Activated CD4-positive, alpha-beta T cell treated with anti-CD3 and anti-CD28 coated beads, Interleukin-2, amount 50 U/mL, for 48 hours (primary cell): ENCODE measurements at regions not wholly inside any gene's neighbourhood (a gene's known extent, or its start where the extent isn't known, plus 50 kb on each side); places are given as distances from the start of the nearest gene placed in this dataset.

ENCODE experiments used
- DNase-seq, 2 experiments: peaks; one replicate each; pipeline ENCODE4 v3.0.0-alpha.2; 2020

DNA sequence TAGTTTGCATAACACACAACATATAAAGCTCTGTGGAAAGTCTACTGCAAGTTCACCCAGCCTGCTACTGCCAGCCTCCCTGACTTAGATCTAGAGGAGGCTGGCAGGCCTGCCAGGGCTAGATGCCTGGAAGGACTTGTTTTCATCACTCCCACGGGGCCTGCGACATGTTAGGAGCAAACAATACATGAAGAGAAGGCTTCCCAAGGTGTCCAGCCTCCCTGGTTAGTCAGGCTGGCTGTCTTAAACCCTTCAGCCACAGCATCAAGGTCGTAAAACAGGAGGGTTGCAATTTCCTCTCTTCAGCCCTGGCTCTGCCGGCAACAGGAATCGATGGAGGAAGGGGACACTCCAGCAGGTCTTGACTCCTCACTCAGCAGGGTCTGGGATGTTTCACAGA, 104.5 kb downstream of the NGF start:
- no peak for DNase-seq

DNA sequence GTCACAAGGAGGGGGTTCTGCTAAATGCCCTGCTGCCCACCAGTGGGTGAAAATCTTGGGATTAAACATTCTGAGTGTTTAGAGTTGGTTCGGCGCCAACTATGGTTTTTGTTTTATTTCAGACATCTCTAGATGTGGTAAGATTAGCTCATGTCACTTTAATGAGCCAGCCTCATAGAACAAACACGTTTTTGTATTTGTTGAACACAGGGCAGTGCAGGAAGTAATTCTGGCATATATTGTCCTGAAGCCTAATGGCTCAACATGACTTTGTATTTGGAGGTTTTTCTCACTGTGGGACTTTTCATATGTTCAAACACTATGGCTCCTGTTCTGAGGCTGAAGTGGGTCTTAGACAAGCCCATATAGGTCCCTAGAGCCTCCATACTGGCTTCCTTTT, 107.8 kb downstream of the NGF start:
- DNase-seq, result no peak

DNA sequence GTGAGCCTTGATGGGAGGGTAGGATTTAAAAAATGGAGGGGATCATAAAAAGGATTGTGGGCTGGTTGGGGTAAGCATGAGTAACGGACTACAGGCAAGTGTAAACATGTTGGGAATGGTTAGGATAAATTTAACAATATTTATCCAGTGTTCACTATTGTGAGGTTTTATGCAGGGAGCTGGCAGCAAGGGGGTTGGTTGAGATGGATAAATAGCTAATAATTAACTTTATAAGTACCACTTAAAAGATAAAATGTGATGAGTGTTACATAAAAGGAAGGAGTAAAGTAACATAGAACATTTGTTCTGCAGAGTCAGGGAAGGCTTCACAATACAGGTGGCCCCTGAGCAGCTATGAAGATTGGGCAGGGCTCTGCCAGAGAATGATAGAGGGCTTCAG, 109.0 kb downstream of the NGF start:
- no peak for DNase-seq

DNA sequence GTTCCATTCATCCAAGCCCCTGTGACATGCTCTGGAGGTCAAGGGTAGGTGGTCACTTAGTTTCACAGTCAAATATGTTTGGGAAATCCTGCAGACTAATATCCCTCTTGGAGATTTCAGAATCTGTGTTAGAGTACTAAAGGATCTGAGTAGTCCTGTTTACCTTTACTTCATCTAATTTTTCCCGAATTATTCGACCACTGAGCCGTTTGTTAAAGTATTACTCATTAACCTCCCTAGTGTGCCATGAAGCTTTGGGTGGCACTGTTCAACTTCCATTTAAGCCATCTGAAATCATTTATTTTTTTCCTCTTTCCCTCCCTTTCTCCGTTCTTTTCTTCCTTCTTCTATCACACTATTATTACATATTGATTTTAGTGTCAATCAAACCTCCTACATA, 109.9 kb downstream of the NGF start:
- no peak for DNase-seq

DNA sequence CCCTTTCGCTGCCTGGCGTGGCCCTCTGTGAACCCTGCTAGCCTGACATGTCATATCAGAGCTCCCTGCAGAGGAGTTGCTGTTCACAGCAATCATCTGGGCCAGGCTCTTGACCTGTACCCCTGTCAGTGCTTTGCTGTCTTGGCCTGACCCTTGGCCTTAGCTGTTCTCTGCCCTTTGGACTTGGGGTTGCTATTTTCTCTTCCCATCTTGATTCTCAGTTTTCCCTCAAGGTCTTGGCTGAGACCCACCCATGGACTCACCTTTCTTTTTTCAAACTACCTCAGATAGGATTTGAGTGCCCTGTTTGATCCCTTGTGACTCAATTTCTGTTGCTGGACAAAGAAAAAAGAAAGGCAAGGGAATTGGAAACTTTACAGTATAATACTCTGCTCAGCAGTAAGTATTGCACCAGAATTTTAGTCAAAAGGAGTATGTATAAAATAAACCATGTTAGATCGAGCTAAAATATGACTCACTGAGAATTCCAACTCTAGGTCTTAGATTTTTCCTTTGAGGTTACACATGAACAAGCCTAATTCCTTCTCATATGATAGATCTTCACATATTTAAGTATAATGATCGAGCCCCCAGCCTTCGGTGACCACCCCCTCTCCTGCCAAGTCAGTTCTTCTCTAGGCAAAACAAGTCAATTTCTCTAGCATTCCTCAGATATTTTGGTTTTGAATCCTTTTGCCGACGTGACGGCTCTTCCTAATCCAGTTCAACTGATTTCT, 110.5 kb downstream of the NGF start:
- no peak for DNase-seq

DNA sequence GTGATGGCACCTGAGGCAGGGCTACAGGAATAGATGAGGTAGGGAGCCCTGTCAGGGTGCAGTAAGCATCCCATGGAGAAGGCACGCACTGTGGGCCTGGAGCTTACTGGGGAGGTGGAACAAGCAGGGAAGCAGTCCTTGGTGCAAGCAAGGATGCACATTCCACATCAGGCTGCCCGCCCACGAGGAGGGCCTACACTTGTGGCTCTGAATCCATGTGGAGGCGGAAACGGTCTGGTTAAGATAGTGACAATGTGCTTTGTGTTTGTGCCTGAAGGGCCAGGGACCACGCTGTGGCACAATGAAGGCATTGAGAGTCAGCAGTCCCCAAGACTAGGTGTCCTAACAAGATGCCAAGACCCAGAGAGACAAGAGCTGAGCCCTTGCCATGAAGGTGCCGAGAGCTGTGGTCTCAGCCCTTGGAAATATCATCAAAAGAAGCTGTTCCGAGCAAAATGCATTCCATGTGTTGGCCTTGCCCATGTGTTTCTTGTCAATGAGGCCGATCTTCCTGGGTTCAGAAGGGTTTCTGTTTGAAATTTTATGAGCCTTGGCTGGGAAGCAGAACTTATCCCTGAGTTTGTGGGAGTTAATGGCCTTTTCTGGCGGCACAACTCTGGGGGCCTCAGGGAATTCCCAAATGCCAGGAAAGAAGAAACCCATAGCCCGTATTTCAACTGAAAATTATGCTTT, 111.9 kb downstream of the NGF start:
- no peak for DNase-seq

DNA sequence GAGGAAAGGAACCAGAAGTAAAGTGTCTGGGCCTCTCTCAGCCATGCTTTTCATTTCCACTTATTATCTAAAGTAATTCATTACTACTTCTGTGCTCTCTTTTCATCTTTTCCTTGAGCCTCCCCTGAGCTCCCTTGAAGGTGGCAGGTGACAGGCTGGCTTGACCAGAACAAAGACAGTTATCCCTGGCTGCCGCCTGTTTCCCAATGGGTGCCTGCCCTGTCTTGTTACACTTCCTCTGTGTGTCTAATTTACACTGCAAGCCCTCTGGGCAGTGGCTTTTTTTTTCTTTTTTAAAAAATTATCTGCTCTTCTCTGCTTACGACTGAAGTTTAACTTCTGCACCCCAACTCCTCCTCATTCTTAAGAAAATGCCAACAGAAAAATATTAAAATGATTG, 113.4 kb downstream of the NGF start:
- DNase-seq, result no peak

DNA sequence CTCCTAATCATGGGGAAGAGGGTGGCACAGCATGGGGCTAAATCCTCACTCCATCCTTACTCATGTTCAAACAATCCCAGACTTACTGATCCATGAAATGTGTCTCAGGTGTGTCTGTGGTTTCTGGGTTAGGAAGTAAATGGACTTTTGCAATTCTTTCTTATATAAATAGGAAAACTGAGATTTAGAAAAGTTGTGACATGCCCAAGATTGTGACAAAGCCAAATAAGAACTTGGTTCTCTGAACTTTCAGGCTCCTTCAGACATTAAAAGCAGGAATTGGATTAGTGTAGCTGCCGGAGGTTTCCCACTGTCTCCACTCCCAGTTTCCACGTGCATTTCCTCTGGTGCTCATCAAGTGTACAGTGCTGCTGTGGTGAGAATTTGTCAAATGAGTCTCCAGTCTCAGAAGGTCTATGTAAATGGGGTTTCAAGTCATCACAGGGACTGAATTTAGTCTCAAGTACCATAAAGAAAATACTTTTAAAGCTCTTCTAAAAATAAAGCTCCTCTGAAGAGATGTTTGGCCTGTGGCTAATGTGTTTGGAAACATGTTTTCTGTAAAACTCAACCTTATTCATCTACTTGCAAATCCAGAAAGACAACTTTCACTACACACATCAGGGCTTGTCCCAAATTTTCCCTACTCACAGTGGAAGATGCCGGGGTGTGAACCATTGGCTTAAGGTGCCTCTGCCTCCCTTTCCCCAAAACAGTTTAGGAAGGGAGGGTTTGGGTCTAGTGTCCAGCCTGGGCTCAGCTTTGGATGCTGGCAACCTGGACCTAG, 115.2 kb downstream of the NGF start:
- DNase-seq, result no peak

DNA sequence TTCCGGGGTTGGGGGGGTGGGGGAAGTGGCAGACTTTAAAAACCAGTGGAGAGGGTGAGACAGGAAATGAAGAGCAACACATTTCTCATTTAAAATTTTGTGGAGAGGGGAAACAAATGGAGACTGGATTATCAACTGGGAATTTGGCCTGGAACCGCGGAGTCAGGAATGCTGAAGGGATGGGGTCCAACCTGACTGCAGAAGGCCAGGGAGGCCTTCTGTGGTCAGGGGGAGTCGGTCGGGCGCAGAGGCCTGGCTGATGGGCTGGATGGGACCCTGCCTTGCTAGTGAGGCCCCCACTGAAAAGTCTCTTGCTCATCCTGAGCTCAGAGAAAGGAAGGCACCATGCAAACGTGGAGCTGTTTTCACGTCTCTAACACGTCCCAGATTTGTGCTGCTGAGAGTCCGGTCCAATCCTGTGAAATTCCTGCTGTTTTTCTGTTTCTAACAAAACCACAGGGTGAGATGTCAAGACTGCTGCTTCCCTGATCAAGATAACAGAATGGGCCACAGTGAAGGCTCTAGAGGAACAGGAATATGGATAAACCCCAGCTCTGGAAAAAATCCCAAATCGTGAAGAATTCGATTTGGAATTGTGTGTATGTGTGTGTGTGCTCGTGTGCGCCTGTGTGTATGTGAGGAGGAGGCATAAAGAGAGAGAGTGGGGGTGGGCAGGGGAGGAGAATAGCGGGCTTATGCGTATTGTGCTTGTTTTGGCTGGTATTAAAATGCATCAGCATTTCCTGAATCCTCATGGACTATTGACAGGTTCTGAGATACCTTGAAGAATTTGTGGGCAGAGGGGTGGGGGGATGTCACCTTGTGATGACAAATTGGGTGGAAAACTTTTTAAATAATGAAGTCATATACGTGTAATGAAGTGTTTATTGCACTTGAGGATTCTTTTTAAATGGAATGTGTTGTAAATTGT, 117.4 kb downstream of the NGF start:
- DNase-seq, result no peak

DNA sequence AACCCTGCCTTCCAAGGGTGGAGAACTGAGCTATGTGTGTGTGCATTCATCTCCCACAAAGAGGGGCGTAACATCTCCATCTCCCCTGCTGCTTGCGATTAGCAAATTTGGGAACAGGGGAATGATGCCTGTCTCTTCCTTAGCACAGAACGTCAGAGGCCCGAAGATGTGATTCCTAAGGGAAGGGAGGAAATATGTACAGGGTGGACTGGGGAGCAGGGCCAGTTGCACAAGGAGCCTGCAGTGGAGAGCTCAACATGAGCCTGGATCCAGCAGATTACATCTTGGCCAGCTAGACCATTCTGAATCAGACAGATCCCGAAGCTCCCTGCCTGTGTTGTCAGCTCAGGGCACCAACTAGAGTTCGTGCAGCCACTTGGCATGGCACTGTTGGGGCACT, 118.1 kb downstream of the NGF start:
- no peak for DNase-seq

DNA sequence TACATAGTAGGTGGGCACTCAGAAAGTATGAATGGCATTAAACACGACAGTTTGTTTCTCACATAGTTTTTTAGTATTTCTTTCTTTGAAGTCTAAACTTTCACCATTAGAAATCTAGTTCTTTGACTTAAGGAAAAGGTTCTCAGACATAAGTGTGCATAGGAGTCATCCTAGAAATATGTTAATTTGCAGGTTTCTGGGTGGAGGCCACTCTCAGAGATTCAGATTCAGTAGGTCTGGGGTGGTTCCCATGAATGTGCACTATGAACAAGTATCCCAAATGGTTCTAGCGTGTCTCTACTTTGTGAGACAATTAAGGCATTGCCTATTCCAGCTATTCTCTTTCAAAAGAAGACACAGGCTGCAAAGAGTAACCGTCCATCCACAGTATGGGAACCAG, 119.3 kb downstream of the NGF start:
- no peak for DNase-seq

DNA sequence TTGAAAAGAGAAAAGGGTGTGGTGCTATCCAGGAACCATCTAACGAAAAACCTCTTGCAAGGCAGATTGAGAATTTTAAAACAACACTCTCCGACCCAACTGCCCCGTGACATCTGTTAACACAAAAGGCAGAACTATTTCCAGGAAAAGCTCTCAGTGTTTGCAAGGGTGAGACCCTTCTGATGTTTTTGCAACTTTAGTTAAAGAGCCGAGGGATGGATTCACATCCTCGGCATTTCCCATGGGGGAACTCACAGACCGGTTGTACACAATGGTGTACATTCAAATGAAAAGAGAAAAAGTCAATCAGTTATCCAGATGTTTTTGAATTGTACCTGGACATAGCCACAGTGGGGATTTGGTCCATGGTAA, 120.0 kb downstream of the NGF start:
- DNase-seq, result no peak

DNA sequence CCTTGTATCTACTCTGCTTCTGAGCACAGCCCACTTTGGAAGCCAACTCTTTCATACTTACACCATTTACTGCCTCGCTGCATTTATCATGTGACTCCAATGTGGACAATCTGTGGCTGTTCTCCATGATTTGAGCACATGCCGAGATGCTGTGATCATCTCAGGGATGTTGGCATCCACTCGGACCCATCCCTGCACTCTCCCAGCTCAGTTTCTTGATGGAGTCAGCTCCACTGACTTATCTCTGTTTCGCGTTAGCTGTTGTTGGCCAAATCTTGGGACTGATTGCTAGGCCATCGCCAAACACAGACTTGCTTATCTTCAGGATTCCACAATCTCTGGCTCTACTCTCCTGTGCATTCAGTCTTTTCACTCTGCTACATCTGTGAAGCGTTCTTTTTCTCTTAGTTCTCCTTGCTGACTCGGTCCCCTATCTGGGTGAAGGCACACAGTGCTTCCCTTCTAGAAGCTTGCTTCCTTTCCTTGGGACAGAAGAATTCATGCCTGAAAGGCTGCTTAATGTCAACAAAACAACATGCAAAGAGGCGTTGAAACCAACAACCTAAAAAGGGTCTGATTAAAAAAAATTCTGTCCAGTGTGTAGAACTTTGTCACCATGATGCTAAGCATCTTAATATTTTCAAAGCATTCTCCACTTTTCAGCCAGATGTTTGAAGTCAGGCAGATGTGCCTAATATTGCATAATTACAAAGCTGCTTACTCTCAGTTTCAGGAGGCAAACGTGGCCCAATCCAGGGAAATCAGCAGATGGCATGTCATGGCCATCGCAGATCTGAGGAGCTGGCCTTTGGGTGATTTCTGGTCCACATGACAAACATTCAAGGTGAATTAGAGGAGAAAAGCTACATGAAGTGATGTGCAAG, 120.7 kb downstream of the NGF start:
- DNase-seq, result no peak

DNA sequence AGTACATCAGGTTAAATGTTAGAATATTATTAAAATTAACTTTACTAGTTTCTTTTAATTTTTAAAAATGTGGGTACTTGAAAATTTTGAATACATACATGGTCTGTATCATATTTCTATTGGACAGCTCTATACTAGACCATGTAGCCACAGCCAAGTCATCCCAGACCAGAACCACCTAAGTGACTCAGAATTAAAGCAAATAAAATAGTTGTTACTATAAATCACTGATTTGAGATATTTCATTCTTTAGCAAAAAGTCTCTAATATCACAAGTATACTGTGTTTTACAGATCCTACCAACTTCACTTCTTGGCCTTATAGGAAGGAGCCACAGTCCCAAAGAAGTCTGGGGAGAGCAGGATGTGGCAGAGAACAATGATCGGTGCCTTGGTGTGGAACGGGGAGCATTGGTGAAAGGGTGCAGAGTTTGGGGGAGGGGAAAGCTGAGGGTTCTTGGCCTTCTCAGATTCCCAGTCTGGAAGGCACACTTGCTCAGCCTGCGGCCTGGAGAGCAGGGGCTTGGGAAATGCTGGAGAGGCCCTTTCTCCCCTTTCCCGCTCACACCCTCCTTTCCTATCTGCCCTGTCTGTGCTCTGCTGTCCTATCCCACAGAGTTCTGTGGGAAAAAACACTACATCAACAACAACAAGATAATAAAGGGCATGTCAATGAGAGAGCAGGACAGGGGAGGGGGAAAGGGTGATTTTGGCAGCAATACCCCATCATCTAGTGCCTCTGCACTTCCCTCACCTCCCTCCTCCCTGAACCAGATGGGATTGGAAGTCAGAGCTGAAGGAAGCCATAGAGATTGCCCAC, 122.1 kb downstream of the NGF start:
- no peak for DNase-seq

DNA sequence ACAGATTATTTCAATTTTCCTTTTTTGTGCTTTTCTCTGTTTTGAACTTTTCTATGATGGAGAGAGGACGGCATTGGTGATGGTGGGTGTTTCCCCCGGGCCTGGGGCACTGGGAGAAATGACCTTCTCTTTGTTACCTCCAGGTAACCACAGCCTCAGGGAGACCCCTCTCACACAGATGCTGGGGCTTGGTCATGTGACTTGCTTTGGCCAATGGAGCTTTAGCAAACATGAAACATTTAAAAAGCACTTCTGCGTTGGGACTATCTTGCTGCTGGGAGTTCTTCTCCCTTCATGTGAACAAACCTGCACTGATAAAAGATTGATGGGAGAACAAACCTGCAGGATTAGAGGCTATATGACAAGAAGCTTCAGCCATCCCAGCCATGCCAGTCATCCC, 122.9 kb downstream of the NGF start:
- no peak for DNase-seq

DNA sequence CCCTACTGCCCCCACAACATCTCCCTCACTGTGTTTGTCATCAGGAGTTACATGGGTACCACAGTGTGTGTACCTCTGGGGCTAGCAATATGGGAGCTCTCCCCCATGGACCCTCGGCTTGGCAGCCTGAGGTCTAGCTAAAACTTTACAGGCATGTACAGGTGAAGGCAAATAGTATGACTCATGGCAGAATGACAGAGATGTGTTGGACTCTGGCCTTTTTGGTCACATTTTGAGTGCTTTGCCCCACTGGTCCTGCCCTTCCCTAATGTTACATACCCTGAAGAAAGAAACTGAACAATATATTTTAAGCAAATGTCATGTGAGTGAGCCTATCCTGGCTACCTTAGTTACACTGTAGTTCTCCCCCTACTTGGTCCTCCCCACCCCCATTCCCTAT, 124.0 kb downstream of the NGF start:
- DNase-seq, result no peak

DNA sequence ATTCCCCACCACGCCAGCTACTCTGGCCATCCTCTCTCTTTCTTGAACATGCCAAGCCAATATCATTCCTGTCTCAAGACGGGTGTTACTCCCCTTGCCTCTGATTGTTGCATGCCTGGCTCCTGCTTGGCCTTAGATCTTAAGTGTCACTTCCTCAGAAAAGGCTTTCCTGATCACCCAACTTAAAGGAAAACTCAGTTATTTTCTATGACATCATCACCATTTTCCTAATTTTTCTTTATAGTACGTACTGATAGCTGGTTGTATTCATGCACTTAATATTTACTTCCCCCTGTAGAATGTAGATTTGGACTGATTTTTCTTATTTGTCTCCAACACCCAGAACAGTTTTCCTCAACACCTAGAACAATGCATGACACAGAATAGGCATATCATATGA, 123.8 kb upstream of the TSPAN2 start:
- DNase-seq, result no peak

DNA sequence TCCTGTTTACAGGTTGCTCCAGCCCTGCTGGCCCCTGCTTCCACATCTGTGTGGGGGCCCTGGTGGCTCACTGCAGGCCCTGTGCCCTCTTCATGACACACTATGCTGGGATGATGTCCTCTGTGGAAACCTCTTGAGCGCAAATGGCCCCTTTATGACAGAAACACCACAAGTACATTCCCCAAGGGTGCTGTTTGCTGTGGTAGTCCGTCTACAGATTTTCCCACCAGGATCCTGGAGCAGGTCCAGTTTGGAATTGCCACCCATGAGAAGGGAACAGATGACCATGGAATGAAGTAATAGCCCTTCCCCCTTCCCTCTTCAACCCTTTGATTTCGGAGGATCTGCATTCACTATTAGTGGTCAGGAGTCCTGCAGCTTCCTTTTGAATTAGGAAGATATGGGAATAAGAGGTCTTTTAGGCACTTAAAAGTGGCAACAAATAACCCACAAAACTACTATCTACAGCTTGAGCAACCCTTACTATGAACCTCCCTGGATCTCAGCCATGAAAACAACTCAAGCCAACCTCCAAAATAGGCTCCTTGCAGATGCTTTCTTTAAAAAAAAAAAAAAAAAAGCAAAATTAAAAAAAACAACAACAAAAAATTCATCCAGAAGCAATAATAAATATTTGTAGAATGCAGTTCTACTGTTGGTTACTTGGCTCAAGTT, 121.9 kb upstream of the TSPAN2 start:
- DNase-seq, result no peak

DNA sequence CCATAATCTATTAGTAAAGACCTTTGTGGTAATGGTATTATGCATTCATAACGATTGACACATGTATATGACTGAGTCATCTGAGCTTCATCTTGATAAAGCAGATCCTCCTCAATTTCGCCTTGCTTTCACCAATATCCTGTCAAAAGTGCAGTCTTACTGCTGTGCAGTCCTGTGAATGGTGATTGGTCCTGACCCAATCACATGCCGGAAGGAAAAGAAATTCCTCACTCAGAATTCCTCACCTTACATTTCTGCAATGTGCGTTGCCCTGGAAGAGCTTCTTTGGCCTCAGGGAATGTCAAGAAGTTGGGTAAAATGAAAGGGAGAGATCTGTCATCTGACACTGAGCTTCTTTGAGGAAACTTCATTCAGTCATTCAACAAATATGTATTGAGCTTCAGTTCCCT, 121.0 kb upstream of the TSPAN2 start:
- DNase-seq, result no peak

DNA sequence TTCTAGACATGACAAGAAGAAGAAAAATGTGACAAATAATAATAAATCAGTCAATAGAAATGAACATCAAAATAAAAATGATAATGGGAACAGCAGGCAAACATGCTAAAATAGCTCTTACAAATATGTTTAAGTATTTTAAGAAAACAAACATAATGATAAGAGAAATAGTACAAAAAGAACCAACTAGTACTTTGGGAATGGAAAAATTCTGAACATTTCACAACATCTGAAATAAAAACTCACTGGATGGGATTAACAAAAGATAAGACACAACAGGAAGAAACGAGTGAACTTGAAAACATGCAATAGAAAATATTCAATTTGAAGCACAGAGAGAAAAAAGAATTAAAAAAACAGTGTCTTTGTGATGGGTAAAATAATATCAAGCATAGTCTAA, 115.2 kb upstream of the TSPAN2 start:
- DNase-seq, result no peak
